ENCODE measurements at regions not wholly inside any gene's neighbourhood (a gene's known extent, or its start where the extent isn't known, plus 50 kb on each side); places are given as distances from the start of the nearest gene placed in this dataset.
"Not testable (repeated sequence)": the region's sequence is repeated elsewhere in the genome, so short reads cannot be mapped to it uniquely, and the experiment has no call there.

DNA sequence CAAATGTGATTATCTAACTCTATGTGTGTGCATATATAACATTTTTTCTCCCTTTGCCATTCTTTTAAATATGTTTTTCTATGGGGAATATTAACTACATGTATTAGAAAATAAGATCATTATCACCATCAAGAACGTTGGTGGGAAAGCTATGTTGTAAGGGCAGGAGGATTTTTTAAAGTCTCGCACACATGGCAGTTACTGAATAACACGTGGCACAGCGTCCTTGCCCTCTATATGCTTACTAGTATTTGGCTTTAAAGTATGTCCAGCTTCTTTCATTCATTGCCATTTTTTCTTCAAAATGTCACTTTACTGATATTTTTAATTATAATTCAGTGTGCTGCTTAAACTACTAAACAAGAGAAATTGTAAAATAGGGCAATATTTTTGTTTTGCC is 944.3 kb downstream of the SOCS6 start:
- intact Hi-C loops (cut with DNase I), result no loop called here
- TF ChIP-seq POLR2AphosphoS5 (IDR thresholded peaks at IDR 0.05) (no peak), EP300 (IDR thresholded peaks at IDR 0.05) (no peak), POLR2A (IDR thresholded peaks at IDR 0.05) (no peak)
- TF ChIP-seq, protein P1, sequence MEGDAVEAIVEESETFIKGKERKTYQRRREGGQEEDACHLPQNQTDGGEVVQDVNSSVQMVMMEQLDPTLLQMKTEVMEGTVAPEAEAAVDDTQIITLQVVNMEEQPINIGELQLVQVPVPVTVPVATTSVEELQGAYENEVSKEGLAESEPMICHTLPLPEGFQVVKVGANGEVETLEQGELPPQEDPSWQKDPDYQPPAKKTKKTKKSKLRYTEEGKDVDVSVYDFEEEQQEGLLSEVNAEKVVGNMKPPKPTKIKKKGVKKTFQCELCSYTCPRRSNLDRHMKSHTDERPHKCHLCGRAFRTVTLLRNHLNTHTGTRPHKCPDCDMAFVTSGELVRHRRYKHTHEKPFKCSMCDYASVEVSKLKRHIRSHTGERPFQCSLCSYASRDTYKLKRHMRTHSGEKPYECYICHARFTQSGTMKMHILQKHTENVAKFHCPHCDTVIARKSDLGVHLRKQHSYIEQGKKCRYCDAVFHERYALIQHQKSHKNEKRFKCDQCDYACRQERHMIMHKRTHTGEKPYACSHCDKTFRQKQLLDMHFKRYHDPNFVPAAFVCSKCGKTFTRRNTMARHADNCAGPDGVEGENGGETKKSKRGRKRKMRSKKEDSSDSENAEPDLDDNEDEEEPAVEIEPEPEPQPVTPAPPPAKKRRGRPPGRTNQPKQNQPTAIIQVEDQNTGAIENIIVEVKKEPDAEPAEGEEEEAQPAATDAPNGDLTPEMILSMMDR (IDR thresholded peaks at IDR 0.05), result no peak
- WGBS, 2 donors, result 81 to 84% methylated on average over 4 of the region's 4 CpGs
- Histone ChIP-seq H3K9me3 (no peaks in the 10 kb centered on the region), H3K4me3 (no peak overlapping the region), H3K27me3 (no peaks in the 10 kb centered on the region), H3K36me3 (no peaks in the 10 kb centered on the region), H3K27ac (no peak overlapping the region), H3K4me1 (no peaks in the 10 kb centered on the region)
- no peak for DNase-seq

DNA sequence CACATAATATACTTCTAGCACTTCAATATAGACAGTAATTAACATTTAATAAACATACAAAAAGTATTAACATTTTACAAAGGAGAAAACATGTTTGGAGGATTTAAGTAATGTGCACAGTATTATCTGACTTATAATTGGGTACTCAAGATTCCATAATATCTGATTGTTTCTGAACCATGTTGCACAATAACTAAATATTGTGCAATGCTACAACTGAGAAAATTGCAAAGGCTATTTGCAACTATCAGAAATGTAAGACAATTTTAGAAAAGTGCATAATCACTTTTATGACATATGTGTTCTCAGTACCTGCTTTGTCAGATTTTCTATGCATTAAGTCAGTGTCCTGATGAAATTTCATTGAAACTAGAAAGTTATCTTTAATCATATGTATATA is 934.6 kb downstream of the SOCS6 start:
- Histone ChIP-seq H3K27ac (no peak overlapping the region), H3K36me3 (no peaks in the 10 kb centered on the region), H3K4me3 (no peak overlapping the region), H3K27me3 (no peaks in the 10 kb centered on the region), H3K9me3 (no peaks in the 10 kb centered on the region), H3K4me1 (no peaks in the 10 kb centered on the region)
- no peak for DNase-seq
- intact Hi-C loops (cut with DNase I), result no loop called here
- no peak for TF ChIP-seq EP300 (IDR thresholded peaks at IDR 0.05)
- no peak for TF ChIP-seq POLR2A (IDR thresholded peaks at IDR 0.05)
- no peak for TF ChIP-seq POLR2AphosphoS5 (IDR thresholded peaks at IDR 0.05)
- TF ChIP-seq, protein P1 (IDR thresholded peaks at IDR 0.05), result no peak

DNA sequence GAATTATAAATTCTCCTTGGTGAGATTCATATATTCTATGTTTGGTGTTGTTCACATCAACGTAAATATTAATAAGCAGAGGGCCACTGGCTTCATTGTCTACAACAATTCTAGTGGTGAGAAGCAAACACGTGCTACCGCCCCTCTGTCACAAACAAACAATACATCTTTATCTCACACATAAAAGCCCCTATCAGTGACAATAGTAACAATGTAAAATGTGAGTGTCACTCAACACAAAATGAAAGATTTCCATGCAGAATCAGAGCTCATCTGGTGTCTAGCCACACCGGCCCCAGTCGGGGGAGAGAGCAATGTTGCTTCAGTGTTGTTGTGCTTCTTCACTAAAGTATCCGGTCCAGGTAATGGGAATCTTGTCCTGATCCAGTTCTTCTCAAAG is 932.6 kb downstream of the SOCS6 start:
- Histone ChIP-seq H3K27ac (no peak overlapping the region), H3K36me3 (no peaks in the 10 kb centered on the region), H3K4me1 (no peaks in the 10 kb centered on the region), H3K9me3 (no peaks in the 10 kb centered on the region), H3K4me3 (no peak overlapping the region), H3K27me3 (no peaks in the 10 kb centered on the region)
- intact Hi-C loops (cut with DNase I), result no loop called here
- DNase-seq, result no peak
- 88 to 93% methylated on average over 6 of the region's 6 CpGs for WGBS, 2 donors
- TF ChIP-seq EP300 (IDR thresholded peaks at IDR 0.05) (no peak), POLR2A (IDR thresholded peaks at IDR 0.05) (no peak), POLR2AphosphoS5 (IDR thresholded peaks at IDR 0.05) (no peak)
- TF ChIP-seq, protein P1 (IDR thresholded peaks at IDR 0.05), result no peak

DNA sequence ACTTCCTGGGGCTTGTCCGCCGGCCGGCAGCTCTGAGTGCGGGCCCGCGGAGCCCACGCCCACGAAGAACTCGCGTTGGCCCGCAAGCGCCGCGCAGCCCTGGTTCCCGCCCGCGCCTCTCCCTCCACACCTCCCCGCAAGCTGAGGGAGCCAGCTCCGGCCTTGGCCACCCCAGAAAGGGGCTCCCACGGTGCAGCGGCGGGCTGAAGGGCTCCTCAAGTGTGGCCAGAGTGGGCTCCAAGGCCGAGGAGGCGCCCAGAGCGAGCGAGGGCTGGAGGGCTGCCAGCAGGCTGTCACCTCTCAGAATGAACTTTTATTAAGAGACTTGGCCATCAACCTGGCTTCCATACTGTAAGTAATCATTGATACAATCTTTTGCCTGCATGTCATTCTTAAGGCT is 923.9 kb downstream of the SOCS6 start:
- H3K27me3 ChIP-seq; intact Hi-C loops (cut with DNase I); DNase-seq; H3K27ac ChIP-seq; H3K4me3 ChIP-seq; H3K36me3 ChIP-seq; H3K9me3 ChIP-seq; H3K4me1 ChIP-seq: not testable (repeated sequence)
- 94 to 95% methylated on average over 26 of the region's 26 CpGs for WGBS, 2 donors

DNA sequence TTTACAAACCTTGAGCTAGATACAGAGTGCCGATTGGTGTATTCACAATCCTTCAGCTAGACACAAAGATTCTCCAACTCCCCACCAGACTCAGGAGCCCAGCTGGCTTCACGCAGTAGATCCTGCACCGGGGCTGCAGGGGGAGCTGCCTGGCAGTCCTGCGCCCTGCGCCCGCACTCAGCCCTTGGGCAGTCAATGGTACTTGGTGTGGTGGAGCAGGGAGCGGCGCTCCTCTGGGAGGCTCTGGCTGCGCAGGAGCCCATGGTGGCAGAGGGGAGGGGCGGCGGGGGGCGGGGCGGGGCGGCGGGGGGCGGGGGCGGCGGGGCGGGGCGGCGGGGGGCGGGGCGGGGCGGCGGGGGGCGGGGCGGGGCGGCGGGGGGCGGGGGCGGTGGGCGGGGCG is 923.4 kb downstream of the SOCS6 start:
- intact Hi-C loops (cut with DNase I), result no loop called here
- Histone ChIP-seq H3K9me3 (no peaks in the 10 kb centered on the region), H3K4me1 (no peaks in the 10 kb centered on the region), H3K27ac (no peak overlapping the region), H3K27me3 (no peaks in the 10 kb centered on the region), H3K36me3 (no peaks in the 10 kb centered on the region), H3K4me3 (no peak overlapping the region)
- TF ChIP-seq POLR2A (IDR thresholded peaks at IDR 0.05) (no peak), EP300 (IDR thresholded peaks at IDR 0.05) (no peak), POLR2AphosphoS5 (IDR thresholded peaks at IDR 0.05) (no peak)
- TF ChIP-seq, protein P1 (IDR thresholded peaks at IDR 0.05), result no peak
- DNase-seq, result no peak
- WGBS, 2 donors, result 65 to 91% methylated on average over 13 to 27 of the region's 33 CpGs
